Lower lobe of right lung (tissue), 2 donors: ENCODE measurements at regions not wholly inside any gene's neighbourhood (a gene's known extent, or its start where the extent isn't known, plus 50 kb on each side); places are given as distances from the start of the nearest gene placed in this dataset.

Experiments
- ATAC-seq, 2 donors: fragments of 200-7000 bp; cut with Tn5 transposase; one replicate each; pipeline ENCODE4 v1.9.1; 2020 to 2022; ENCODE audit warnings: mild to moderate bottlenecking in 2 of 2, moderate library complexity in 2 of 2
- DNase-seq: peaks from one replicate; pipeline ENCODE4 v3.0.0-alpha.2; 2020
- H3K27ac ChIP-seq: fragments of 200-600 bp; one replicate; pipeline ENCODE4 v1.8.0; 2022
- H3K27me3 ChIP-seq: fragments of 200-600 bp; one replicate; pipeline ENCODE4 v1.8.0; 2022; ENCODE audit warnings: low read depth
- H3K36me3 ChIP-seq: fragments of 200-600 bp; one replicate; pipeline ENCODE4 v1.8.0; 2022; ENCODE audit warnings: mild to moderate bottlenecking
- H3K4me1 ChIP-seq: fragments of 200-600 bp; one replicate; pipeline ENCODE4 v1.8.0; 2022
- H3K4me3 ChIP-seq: fragments of 200-600 bp; one replicate; pipeline ENCODE4 v1.8.0; 2022; ENCODE audit warnings: mild to moderate bottlenecking
- H3K9me3 ChIP-seq: fragments of 200-600 bp; one replicate; pipeline ENCODE4 v1.8.0; 2022
- CTCF ChIP-seq: fragments of 200-600 bp; IDR thresholded peaks from one replicate; pipeline ENCODE4 v1.8.0; 2022; ENCODE audit warnings: antibody characterized with exemption, mild to moderate bottlenecking
- intact Hi-C: fragments of 100-400 bp; cut with DNase I; formaldehyde crosslinking; loops from one replicate; pipeline ENCODE4 v1.11.0; 2022
- donor health status: DM: no; HTN: yes; CAD: no; lungs with severe emphysema.

- ATAC-seq (no peak), DNase-seq (no peak)
- no peak overlapping the region for H3K4me3 ChIP-seq
- H3K27ac ChIP-seq = no peak overlapping the region
- no peak for TF ChIP-seq CTCF
- no peaks in the 10 kb centered on the region for H3K9me3 ChIP-seq
- H3K27me3 ChIP-seq = peaks cover 23% of the 10 kb centered on the region
- H3K4me1 ChIP-seq = no peaks in the 10 kb centered on the region
- intact Hi-C loops = no loop called here
- no peaks in the 10 kb centered on the region for H3K36me3 ChIP-seq
Measured at GRCh38 chr15:85859671-85860070, 64.9 kb upstream of the KLHL25 start.

GRCh38 chr15:85860394-85861161 lies 65.9 kb upstream of the KLHL25 start:
- DNase-seq = no peak
- H3K27ac ChIP-seq = no peak overlapping the region
- H3K9me3 ChIP-seq = no peaks in the 10 kb centered on the region
- ATAC-seq = no peak
- intact Hi-C loops = no loop called here
- no peaks in the 10 kb centered on the region for H3K36me3 ChIP-seq
- no peak overlapping the region for H3K4me3 ChIP-seq
- TF ChIP-seq CTCF = no peak
- H3K4me1 ChIP-seq = no peaks in the 10 kb centered on the region
- H3K27me3 ChIP-seq = peaks cover 18% of the 10 kb centered on the region

- peak; percentile 58 to 74 for ATAC-seq
- H3K4me3 ChIP-seq = no peak overlapping the region
- H3K9me3 ChIP-seq = no peaks in the 10 kb centered on the region
- no peak for DNase-seq
- no peaks in the 10 kb centered on the region for H3K27me3 ChIP-seq
- H3K4me1 ChIP-seq = no peaks in the 10 kb centered on the region
- H3K27ac ChIP-seq = no peak overlapping the region
- H3K36me3 ChIP-seq = no peaks in the 10 kb centered on the region
- intact Hi-C loops = no loop called here
- TF ChIP-seq CTCF = peak; percentile 59
Measured at GRCh38 chr15:85865070-85865684, 70.5 kb upstream of the KLHL25 start.

GRCh38 chr15:85867250-85867649 lies 72.5 kb upstream of the KLHL25 start:
- ATAC-seq (no peak), DNase-seq (no peak)
- H3K4me1 ChIP-seq = no peaks in the 10 kb centered on the region
- no peak for TF ChIP-seq CTCF
- no peak overlapping the region for H3K27ac ChIP-seq
- H3K4me3 ChIP-seq = no peak overlapping the region
- H3K36me3 ChIP-seq = no peaks in the 10 kb centered on the region
- H3K27me3 ChIP-seq = no peaks in the 10 kb centered on the region
- no peaks in the 10 kb centered on the region for H3K9me3 ChIP-seq
- intact Hi-C loops = no loop called here

GRCh38 chr15:85869124-85869523 lies 74.4 kb upstream of the KLHL25 start:
- intact Hi-C loops = no loop called here
- Histone ChIP-seq H3K27me3 (peaks cover 8% of the 10 kb centered on the region), H3K9me3 (no peaks in the 10 kb centered on the region), H3K4me3 (no peak overlapping the region), H3K36me3 (no peaks in the 10 kb centered on the region), H3K27ac (no peak overlapping the region), H3K4me1 (no peaks in the 10 kb centered on the region)
- DNase-seq = no peak
- ATAC-seq = no peak
- TF ChIP-seq CTCF = no peak
